ENCODE measurements at regions not wholly inside any gene's neighbourhood (a gene's known extent, or its start where the extent isn't known, plus 50 kb on each side); places are given as distances from the start of the nearest gene placed in this dataset.

- no peaks in the 10 kb centered on the region for H3K4me1 ChIP-seq (ENCODE audit: control insufficient read depth, insufficient read depth, low read length)
- no peak for DNase-seq (ENCODE audit: low read depth, low spot score)
- ChIA-PET CTCF (no interaction called here), POLR2A (no interaction called here)
- no peaks in the 10 kb centered on the region for H3K27me3 ChIP-seq (ENCODE audit: control insufficient read depth, insufficient read depth, low read length)
- H3K27ac ChIP-seq (ENCODE audit: low read length), result no peak overlapping the region
- ATAC-seq, result no peak
- TF ChIP-seq CTCF (IDR thresholded peaks at IDR 0.05) (no peak), POLR2AphosphoS5 (IDR thresholded peaks at IDR 0.05; ENCODE audit: low read depth, low read length) (no peak)
- H3K9me3 ChIP-seq (ENCODE audit: control insufficient read depth, insufficient read depth, low read depth, low read length), result no peaks in the 10 kb centered on the region
- H3K4me3 ChIP-seq (ENCODE audit: low read depth in 2 of 2, low read length in 2 of 2), result no peak overlapping the region
- H3K36me3 ChIP-seq (ENCODE audit: control insufficient read depth, insufficient read depth, low read length), result no peaks in the 10 kb centered on the region
- in situ Hi-C loops (cut with HindIII; ENCODE audit: low pct_unique_long_range_greater_than_20kb, low sequenced_read_pairs) (no loop called here), intact Hi-C loops (cut with micrococcal nuclease; ENCODE audit: unreplicated experiment) (no loop called here)
- BruUV-seq (replicated peaks), result no TSS peak
These were observed 97.2 kb downstream of the LINC00237 start for GRCh38 chr20:21008951-21009350.

GRCh38 chr20:21006611-21007010, 99.5 kb downstream of the LINC00237 start:
- ChIA-PET POLR2A (no interaction called here), CTCF (no interaction called here)
- H3K36me3 ChIP-seq (ENCODE audit: control insufficient read depth, insufficient read depth, low read length), result no peaks in the 10 kb centered on the region
- in situ Hi-C loops (cut with HindIII; ENCODE audit: low pct_unique_long_range_greater_than_20kb, low sequenced_read_pairs), result no loop called here
- H3K27ac ChIP-seq (ENCODE audit: low read length), result no peak overlapping the region
- ATAC-seq (no peak), DNase-seq (ENCODE audit: low read depth, low spot score) (no peak)
- H3K4me1 ChIP-seq (ENCODE audit: control insufficient read depth, insufficient read depth, low read length), result no peaks in the 10 kb centered on the region
- intact Hi-C loops (cut with micrococcal nuclease; ENCODE audit: unreplicated experiment), result no loop called here
- no peak for TF ChIP-seq SIN3A (IDR thresholded peaks at IDR 0.05; ENCODE audit: borderline replicate concordance, insufficient read depth, low read depth, low read length)
- no peak overlapping the region for H3K4me3 ChIP-seq (ENCODE audit: low read depth in 2 of 2, low read length in 2 of 2)
- no peaks in the 10 kb centered on the region for H3K27me3 ChIP-seq (ENCODE audit: control insufficient read depth, insufficient read depth, low read length)
- H3K9me3 ChIP-seq (ENCODE audit: control insufficient read depth, insufficient read depth, low read depth, low read length), result no peaks in the 10 kb centered on the region
- no TSS peak for BruUV-seq (replicated peaks)

- TF ChIP-seq CTCF (IDR thresholded peaks at IDR 0.05) (no peak), POLR2AphosphoS5 (IDR thresholded peaks at IDR 0.05; ENCODE audit: low read depth, low read length) (no peak), REST (IDR thresholded peaks at IDR 0.05; ENCODE audit: insufficient read depth in 1 of 2, low read depth in 2 of 2, low read length in 1 of 2) (no peak), SIN3A (IDR thresholded peaks at IDR 0.05; ENCODE audit: borderline replicate concordance, insufficient read depth, low read depth, low read length) (no peak), TCF7L2 (IDR thresholded peaks at IDR 0.05; ENCODE audit: low read depth, low read length) (no peak)
- ChIA-PET POLR2A (no interaction called here), CTCF (interaction anchor here (0.5 kb wide), 1 partner anchor 1267 kb away, joined by 3 read pairs; no protein-coding TSS in a partner anchor)
- no TSS peak for BruUV-seq (replicated peaks)
- no peak for DNase-seq (ENCODE audit: low read depth, low spot score)
- intact Hi-C loops (cut with micrococcal nuclease; ENCODE audit: unreplicated experiment) (no loop called here), in situ Hi-C loops (cut with HindIII; ENCODE audit: low pct_unique_long_range_greater_than_20kb, low sequenced_read_pairs) (no loop called here)
- no peak overlapping the region for H3K27ac ChIP-seq (ENCODE audit: low read length)
- no peaks in the 10 kb centered on the region for H3K9me3 ChIP-seq (ENCODE audit: control insufficient read depth, insufficient read depth, low read depth, low read length)
- ATAC-seq, result no peak
- H3K4me1 ChIP-seq (ENCODE audit: control insufficient read depth, insufficient read depth, low read length), result no peaks in the 10 kb centered on the region
- no peaks in the 10 kb centered on the region for H3K36me3 ChIP-seq (ENCODE audit: control insufficient read depth, insufficient read depth, low read length)
- no peaks in the 10 kb centered on the region for H3K27me3 ChIP-seq (ENCODE audit: control insufficient read depth, insufficient read depth, low read length)
- H3K4me3 ChIP-seq (ENCODE audit: low read depth in 2 of 2, low read length in 2 of 2), result no peak overlapping the region
These were observed 101.6 kb downstream of the LINC00237 start for GRCh38 chr20:21004386-21005076.
